ENCODE measurements at regions not wholly inside any gene's neighbourhood (a gene's known extent, or its start where the extent isn't known, plus 50 kb on each side); places are given as distances from the start of the nearest gene placed in this dataset.

GRCh38 chr2:5497874-5498273 is 194.3 kb upstream of the SOX11 start:
- Histone ChIP-seq H3K9me2 (replicated peaks; ENCODE audit: control insufficient read depth, low read length) (no peaks in the 10 kb centered on the region), H3K4me2 (ENCODE audit: low read length) (no peak overlapping the region), H3F3A (ENCODE audit: control insufficient read depth, insufficient read depth) (no peaks in the 10 kb centered on the region), H3K4me3 (ENCODE audit: low read length) (no peak overlapping the region), H4K20me1 (ENCODE audit: control insufficient read depth, insufficient read depth, low read depth, low read length) (no peaks in the 10 kb centered on the region), H3K27me3 (ENCODE audit: control insufficient read depth, low read length) (no peaks in the 10 kb centered on the region), H3K79me2 (ENCODE audit: control insufficient read depth, low read length) (no peaks in the 10 kb centered on the region), H3K9me3 (ENCODE audit: control insufficient read depth, insufficient read depth, low read length) (no peaks in the 10 kb centered on the region; the same call in 1 of the 2 replicates), H3K27ac (ENCODE audit: low read depth, low read length) (no peak overlapping the region), H3K36me3 (ENCODE audit: control insufficient read depth, low read length) (no peaks in the 10 kb centered on the region), H3K4me1 (ENCODE audit: control insufficient read depth, low read length) (no peaks in the 10 kb centered on the region)
- TF ChIP-seq EZH2phosphoT487 (IDR thresholded peaks at IDR 0.05; ENCODE audit: borderline replicate concordance, low read length), result no peak
- TF ChIP-seq, protein P1, sequence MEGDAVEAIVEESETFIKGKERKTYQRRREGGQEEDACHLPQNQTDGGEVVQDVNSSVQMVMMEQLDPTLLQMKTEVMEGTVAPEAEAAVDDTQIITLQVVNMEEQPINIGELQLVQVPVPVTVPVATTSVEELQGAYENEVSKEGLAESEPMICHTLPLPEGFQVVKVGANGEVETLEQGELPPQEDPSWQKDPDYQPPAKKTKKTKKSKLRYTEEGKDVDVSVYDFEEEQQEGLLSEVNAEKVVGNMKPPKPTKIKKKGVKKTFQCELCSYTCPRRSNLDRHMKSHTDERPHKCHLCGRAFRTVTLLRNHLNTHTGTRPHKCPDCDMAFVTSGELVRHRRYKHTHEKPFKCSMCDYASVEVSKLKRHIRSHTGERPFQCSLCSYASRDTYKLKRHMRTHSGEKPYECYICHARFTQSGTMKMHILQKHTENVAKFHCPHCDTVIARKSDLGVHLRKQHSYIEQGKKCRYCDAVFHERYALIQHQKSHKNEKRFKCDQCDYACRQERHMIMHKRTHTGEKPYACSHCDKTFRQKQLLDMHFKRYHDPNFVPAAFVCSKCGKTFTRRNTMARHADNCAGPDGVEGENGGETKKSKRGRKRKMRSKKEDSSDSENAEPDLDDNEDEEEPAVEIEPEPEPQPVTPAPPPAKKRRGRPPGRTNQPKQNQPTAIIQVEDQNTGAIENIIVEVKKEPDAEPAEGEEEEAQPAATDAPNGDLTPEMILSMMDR (IDR thresholded peaks at IDR 0.05; ENCODE audit: low read depth, low read length, poor library complexity, severe bottlenecking), result no peak

- H3K4me1 ChIP-seq (ENCODE audit: control insufficient read depth, low read length), result no peaks in the 10 kb centered on the region
- TF ChIP-seq, protein P1 (IDR thresholded peaks at IDR 0.05; ENCODE audit: low read depth, low read length, poor library complexity, severe bottlenecking), result no peak
- TF ChIP-seq EZH2phosphoT487 (IDR thresholded peaks at IDR 0.05; ENCODE audit: borderline replicate concordance, low read length), result no peak
- H3K79me2 ChIP-seq (ENCODE audit: control insufficient read depth, low read length), result no peaks in the 10 kb centered on the region
- no peaks in the 10 kb centered on the region for H3K36me3 ChIP-seq (ENCODE audit: control insufficient read depth, low read length)
- H3K4me2 ChIP-seq (ENCODE audit: low read length), result no peak overlapping the region
- H3F3A ChIP-seq (ENCODE audit: control insufficient read depth, insufficient read depth), result no peaks in the 10 kb centered on the region
- no peaks in the 10 kb centered on the region for H3K27me3 ChIP-seq (ENCODE audit: control insufficient read depth, low read length)
- H3K27ac ChIP-seq (ENCODE audit: low read depth, low read length), result no peak overlapping the region
- H3K4me3 ChIP-seq (ENCODE audit: low read length), result no peak overlapping the region
- no peaks in the 10 kb centered on the region; the same call in 1 of the 2 replicates for H3K9me3 ChIP-seq (ENCODE audit: control insufficient read depth, insufficient read depth, low read length)
- no peaks in the 10 kb centered on the region for H4K20me1 ChIP-seq (ENCODE audit: control insufficient read depth, insufficient read depth, low read depth, low read length)
- H3K9me2 ChIP-seq (replicated peaks; ENCODE audit: control insufficient read depth, low read length), result no peaks in the 10 kb centered on the region
These were observed 190.4 kb upstream of the SOX11 start for GRCh38 chr2:5501807-5502206.

- H3F3A ChIP-seq (ENCODE audit: control insufficient read depth, insufficient read depth), result no peaks in the 10 kb centered on the region
- H3K9me2 ChIP-seq (replicated peaks; ENCODE audit: control insufficient read depth, low read length), result no peaks in the 10 kb centered on the region
- no peaks in the 10 kb centered on the region for H4K20me1 ChIP-seq (ENCODE audit: control insufficient read depth, insufficient read depth, low read depth, low read length)
- H3K9me3 ChIP-seq (ENCODE audit: control insufficient read depth, insufficient read depth, low read length), result no peaks in the 10 kb centered on the region; the same call in 1 of the 2 replicates
- no peaks in the 10 kb centered on the region for H3K36me3 ChIP-seq (ENCODE audit: control insufficient read depth, low read length)
- H3K79me2 ChIP-seq (ENCODE audit: control insufficient read depth, low read length), result no peaks in the 10 kb centered on the region
- H3K27ac ChIP-seq (ENCODE audit: low read depth, low read length), result no peak overlapping the region
- H3K4me2 ChIP-seq (ENCODE audit: low read length), result no peak overlapping the region
- no peak overlapping the region for H3K4me3 ChIP-seq (ENCODE audit: low read length)
- TF ChIP-seq, protein P1 (IDR thresholded peaks at IDR 0.05; ENCODE audit: low read depth, low read length, poor library complexity, severe bottlenecking), result no peak
- TF ChIP-seq EZH2phosphoT487 (IDR thresholded peaks at IDR 0.05; ENCODE audit: borderline replicate concordance, low read length), result no peak
- no peaks in the 10 kb centered on the region for H3K4me1 ChIP-seq (ENCODE audit: control insufficient read depth, low read length)
- no peaks in the 10 kb centered on the region for H3K27me3 ChIP-seq (ENCODE audit: control insufficient read depth, low read length)
These were observed 189.8 kb upstream of the SOX11 start for GRCh38 chr2:5502385-5502784.
